ENCODE measurements at regions not wholly inside any gene's neighbourhood (a gene's known extent, or its start where the extent isn't known, plus 50 kb on each side); places are given as distances from the start of the nearest gene placed in this dataset.

DNA sequence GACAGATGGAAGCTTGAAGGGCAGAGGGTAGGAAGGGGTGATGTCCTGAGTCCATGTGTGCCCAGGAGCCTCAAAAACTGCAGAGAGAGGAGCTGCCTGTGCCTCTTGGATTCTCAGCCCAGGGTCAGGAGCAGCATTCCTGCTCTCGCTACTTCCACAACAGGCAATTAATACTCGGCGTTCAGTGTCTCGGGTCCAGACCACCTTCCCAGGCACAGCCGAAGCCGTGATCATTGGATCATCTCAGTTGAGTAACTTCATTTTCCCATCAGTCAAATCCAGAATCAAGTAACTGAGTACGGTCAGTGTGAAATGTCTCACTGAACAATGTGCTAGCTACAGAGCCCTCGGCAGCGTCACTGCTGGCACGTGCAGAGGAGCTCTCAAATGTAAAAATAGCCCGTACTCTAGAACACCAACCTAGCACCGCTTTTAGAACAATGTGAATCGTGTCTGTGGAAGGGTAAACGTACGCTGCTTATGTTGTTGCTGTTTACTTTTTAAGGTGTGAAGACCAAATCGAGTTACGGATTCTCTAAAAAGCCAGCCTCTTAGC is 63.5 kb upstream of the IRX4 start:
- Mint-ChIP-seq H3K9me3 (peaks cover 0 to 12% (median 3%) of the 10 kb centered on the region in 7 donors), H3K4me1 (peaks cover 0 to 3% (median 0%) of the 10 kb centered on the region in 3 donors), H3K27me3 (peaks cover 18 to 38% (median 31%) of the 10 kb centered on the region in 3 donors), H3K27ac (no peak overlapping the region), H3K36me3 (no peaks in the 10 kb centered on the region), H3K4me3 (no peak overlapping the region)
- ATAC-seq (ENCODE audit: low read depth in 2 of 2) (no peak), DNase-seq (no peak)

DNA sequence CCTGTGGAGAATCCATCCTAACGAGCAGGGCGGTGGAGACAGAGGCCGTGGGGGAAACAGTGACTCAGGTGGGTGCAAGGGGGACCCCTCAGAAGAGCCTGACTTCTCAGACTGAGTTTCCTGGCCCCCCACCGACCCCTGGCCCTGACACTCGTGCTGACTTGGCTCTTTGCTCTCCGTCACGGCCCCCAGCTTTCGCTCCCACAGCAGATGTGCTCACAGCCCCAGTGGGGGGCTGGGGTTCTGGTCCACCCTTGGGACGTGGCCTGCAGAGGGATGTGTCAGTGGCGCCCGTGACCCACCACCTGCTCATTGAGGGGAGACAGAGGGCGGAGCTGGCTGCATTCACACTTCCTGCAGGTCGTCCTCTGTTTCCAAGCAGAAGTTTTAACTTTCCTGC is 62.9 kb upstream of the IRX4 start:
- Mint-ChIP-seq H3K36me3 (no peaks in the 10 kb centered on the region), H3K27ac (no peak overlapping the region), H3K4me3 (no peak overlapping the region), H3K4me1 (peaks cover 0 to 3% (median 0%) of the 10 kb centered on the region in 3 donors), H3K27me3 (peaks cover 15 to 33% (median 27%) of the 10 kb centered on the region in 3 donors), H3K9me3 (peaks cover 0 to 12% (median 3%) of the 10 kb centered on the region in 7 donors)
- ATAC-seq (ENCODE audit: low read depth in 2 of 2) (no peak), DNase-seq (no peak)

DNA sequence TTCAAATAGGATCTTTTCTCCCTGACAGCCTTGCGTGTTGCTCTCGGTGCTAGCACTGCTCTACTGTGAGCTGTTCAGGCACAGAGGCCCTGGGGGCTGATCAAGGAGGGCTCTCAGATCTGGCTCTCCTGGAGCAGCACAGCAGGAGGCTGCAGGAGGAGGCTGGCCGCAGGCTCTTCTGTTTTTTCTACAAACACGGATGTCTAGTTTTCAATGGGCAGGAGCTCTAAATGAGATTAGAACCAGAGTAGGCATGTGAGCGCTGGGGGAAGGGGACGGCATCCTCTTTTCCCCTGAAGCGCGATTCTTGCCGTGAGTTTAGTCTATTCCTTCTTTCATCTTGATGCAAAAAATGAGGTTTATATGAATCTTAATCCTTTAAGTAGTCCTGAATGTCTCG is 61.7 kb upstream of the IRX4 start:
- no peaks in the 10 kb centered on the region for H3K4me1 Mint-ChIP-seq
- no peak for DNase-seq
- H3K27me3 Mint-ChIP-seq, result peaks cover 11 to 25% (median 24%) of the 10 kb centered on the region in 3 donors
- H3K9me3 Mint-ChIP-seq, result peaks cover 0 to 12% (median 3%) of the 10 kb centered on the region in 7 donors
- no peak for ATAC-seq (ENCODE audit: low read depth in 2 of 2)
- no peaks in the 10 kb centered on the region for H3K36me3 Mint-ChIP-seq
- peak overlapping the region in 1 of 8 donors; percentile 22 for H3K4me3 Mint-ChIP-seq
- peak overlapping the region in 1 of 6 donors; percentile 68 for H3K27ac Mint-ChIP-seq

DNA sequence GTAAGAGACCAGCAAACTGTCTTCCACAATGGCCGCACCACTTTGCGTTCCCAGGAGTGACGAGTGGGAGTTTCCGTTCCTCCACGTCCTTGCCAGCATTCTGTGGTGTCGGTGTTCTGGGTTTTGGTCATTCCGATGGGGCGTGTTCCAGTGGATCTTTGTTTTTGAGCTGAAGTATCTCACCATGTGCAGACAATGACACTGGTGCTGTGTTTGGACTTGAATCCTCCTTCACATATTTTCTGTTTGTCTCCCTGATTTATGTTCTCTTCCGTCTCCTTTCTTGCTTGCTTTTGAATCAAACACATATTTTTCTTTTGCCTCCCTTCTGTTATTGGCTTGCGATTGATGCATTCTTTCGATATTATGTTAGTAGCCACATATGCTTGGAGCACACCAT is 60.8 kb upstream of the IRX4 start:
- no peak for ATAC-seq (ENCODE audit: low read depth in 2 of 2)
- Mint-ChIP-seq H3K36me3 (no peaks in the 10 kb centered on the region), H3K9me3 (peaks cover 0 to 12% (median 3%) of the 10 kb centered on the region in 7 donors), H3K4me1 (no peaks in the 10 kb centered on the region), H3K27ac (no peak overlapping the region), H3K27me3 (peaks cover 10 to 25% (median 24%) of the 10 kb centered on the region in 3 donors), H3K4me3 (no peak overlapping the region)
- DNase-seq, result no peak

DNA sequence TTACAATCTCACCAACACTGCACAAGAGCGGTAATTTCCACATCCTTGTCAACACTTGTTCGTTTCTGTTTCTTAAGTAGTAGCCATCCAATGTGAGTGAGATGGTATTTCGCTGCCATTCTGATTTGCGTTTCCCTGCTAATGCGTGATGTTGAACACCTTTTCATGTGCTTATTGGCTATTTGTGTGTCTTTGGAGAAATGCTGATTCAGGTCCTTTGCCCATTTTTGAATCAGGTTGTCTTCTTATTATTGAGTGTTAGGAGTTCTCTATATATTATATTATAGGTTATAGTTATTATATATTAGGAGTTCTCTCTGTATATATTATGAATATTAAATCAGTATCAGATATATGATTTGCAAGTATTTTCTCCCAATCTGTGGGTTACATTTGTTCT is 59.9 kb upstream of the IRX4 start:
- Mint-ChIP-seq H3K4me1 (no peaks in the 10 kb centered on the region), H3K27ac (no peak overlapping the region), H3K4me3 (no peak overlapping the region)

DNA sequence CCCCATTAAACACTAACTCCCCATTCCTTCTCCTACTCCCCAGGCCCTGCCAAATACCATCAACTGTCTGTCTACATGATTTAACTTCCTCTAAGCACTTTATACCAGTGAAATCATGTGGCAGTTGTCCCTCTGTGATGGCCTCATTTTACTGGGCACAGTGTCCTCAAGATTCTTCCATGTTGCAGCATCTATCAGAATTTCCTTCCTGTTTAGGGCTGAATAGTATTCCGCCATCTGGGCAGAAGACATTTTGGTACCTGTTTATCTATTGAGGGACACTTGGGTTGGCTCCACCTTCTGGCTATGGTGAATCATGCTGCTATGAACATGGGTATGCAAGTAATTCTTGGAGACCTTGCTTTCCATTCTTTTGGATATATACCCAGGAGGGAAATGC is 59.4 kb upstream of the IRX4 start:
- Mint-ChIP-seq H3K4me1 (no peaks in the 10 kb centered on the region), H3K9me3 (peaks cover 0 to 12% (median 3%) of the 10 kb centered on the region in 7 donors), H3K4me3 (no peak overlapping the region), H3K36me3 (no peaks in the 10 kb centered on the region), H3K27me3 (peaks cover 7 to 32% (median 20%) of the 10 kb centered on the region in 3 donors), H3K27ac (no peak overlapping the region)
- DNase-seq (no peak), ATAC-seq (ENCODE audit: low read depth in 2 of 2) (no peak)

More for the DNA sequence above, 59.9 kb upstream of the IRX4 start:
- DNase-seq (no peak), ATAC-seq (ENCODE audit: low read depth in 2 of 2) (no peak)
- Mint-ChIP-seq H3K9me3 (peaks cover 0 to 12% (median 3%) of the 10 kb centered on the region in 7 donors), H3K36me3 (no peaks in the 10 kb centered on the region), H3K27me3 (peaks cover 7 to 28% (median 24%) of the 10 kb centered on the region in 3 donors)

DNA sequence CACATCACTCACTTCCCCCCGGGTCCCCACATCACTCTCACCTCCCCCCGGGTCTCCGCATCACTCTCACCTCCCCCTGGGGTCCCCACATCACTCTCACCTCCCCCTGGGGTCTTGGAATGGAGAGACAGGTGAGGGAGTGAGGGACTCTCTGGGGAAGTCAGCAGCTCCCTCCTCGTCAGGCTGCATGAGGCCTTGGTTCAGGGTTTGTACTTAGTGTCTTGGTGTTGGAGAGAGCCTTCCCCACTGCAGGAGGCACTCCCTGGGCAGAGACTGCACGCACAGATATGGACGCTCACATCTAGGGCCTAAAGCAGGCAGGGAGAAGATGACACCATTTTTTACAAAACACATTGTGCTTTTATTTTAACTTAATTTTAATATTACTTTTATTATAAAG is 56.5 kb upstream of the IRX4 start:
- no peaks in the 10 kb centered on the region for H3K4me1 Mint-ChIP-seq
- ATAC-seq (ENCODE audit: low read depth in 2 of 2) (no peak), DNase-seq (no peak)
- peaks cover 8 to 45% (median 19%) of the 10 kb centered on the region in 3 donors for H3K27me3 Mint-ChIP-seq
- no peak overlapping the region for H3K27ac Mint-ChIP-seq
- no peak overlapping the region for H3K4me3 Mint-ChIP-seq
- peaks cover 0 to 12% (median 3%) of the 10 kb centered on the region in 7 donors for H3K9me3 Mint-ChIP-seq
- no peaks in the 10 kb centered on the region for H3K36me3 Mint-ChIP-seq

DNA sequence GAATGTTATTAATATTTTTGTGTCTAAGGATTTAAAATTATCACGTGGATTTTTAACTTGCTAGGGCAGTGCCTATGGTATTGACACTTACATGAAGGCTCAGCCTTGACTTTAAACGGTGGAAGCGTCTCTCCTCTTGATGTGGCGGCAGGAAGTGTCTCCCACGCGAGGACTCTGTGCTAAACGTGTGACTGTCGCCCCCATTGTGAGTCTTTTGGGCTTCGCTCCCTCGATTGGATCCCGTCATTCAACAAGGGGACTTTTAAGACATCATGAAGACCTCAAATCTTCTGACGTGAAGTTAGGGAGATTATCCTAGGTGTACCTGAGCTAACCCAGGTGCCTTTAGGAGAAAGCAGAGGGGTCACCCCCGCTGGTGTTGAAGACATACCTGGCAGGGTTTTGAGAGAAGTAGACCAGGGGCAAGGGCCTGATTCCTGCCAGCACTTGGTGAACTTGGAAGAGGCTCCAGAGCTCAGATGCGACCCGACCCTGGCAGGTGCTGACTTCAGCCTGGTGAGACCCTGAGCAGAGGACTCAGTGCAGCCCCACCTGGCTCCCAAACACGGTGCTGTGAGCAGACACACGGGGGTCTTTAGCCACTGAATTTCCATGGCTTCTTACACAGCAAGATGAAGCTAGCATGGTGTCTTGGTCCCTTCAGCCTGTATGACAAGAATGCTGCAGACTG is 55.7 kb upstream of the IRX4 start:
- H3K4me1 Mint-ChIP-seq, result no peaks in the 10 kb centered on the region
- ATAC-seq (ENCODE audit: low read depth in 2 of 2) (no peak), DNase-seq (no peak)
- no peaks in the 10 kb centered on the region for H3K36me3 Mint-ChIP-seq
- H3K9me3 Mint-ChIP-seq, result peaks cover 0 to 7% (median 2%) of the 10 kb centered on the region in 7 donors
- no peak overlapping the region for H3K4me3 Mint-ChIP-seq
- H3K27ac Mint-ChIP-seq, result no peak overlapping the region
- H3K27me3 Mint-ChIP-seq, result peaks cover 9 to 45% (median 11%) of the 10 kb centered on the region in 3 donors

DNA sequence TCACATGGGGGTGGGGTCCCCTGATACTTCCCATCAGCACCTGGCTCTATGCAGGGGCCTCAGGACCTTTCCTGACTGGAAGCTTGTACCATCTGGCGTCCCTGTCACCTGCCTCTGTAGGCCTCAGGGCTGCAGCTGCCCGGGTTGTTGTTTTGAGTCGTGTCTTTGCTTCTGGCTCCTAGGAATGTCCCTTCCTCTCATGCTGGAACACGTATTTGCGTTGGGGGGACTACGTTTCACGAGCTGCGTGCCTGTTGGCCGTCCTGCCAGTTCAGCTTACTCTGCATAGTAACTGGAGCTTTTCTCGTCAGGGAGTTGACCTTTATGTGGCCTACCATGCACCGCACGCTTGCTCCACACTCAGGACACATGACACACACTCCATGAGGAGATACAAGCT is 54.9 kb upstream of the IRX4 start:
- Mint-ChIP-seq H3K4me3 (no peak overlapping the region), H3K27me3 (peaks cover 8 to 48% (median 14%) of the 10 kb centered on the region in 3 donors), H3K27ac (no peak overlapping the region), H3K9me3 (peaks cover 0 to 3% (median 2%) of the 10 kb centered on the region in 7 donors), H3K4me1 (no peaks in the 10 kb centered on the region), H3K36me3 (no peaks in the 10 kb centered on the region)
- ATAC-seq (ENCODE audit: low read depth in 2 of 2) (no peak), DNase-seq (no peak)

DNA sequence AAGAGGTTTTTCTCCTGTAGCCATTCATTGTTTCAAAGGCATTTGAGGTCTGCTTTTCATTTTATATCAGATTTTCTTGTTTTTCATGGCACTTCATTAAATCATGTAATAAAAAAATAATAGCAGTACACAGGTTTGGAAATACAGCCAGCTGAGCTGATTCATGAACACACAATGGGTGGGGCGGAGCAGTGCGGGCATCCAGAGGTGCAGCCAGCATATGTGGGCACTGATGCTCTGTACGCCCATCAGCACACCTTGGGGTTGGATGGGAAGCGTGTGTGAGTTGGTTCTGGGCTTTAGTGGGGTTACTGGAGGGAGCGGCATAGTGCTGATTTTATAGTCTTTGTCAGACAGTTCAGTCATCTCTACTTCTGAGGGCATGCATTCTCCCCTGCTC is 54.2 kb upstream of the IRX4 start:
- DNase-seq, result no peak
- H3K4me3 Mint-ChIP-seq, result no peak overlapping the region
- H3K36me3 Mint-ChIP-seq, result no peaks in the 10 kb centered on the region
- peaks cover 8 to 41% (median 14%) of the 10 kb centered on the region in 3 donors for H3K27me3 Mint-ChIP-seq
- peaks cover 0 to under 1% (median 0%) of the 10 kb centered on the region in 7 donors for H3K9me3 Mint-ChIP-seq
- no peak for ATAC-seq (ENCODE audit: low read depth in 2 of 2)
- no peaks in the 10 kb centered on the region for H3K4me1 Mint-ChIP-seq
- no peak overlapping the region for H3K27ac Mint-ChIP-seq

DNA sequence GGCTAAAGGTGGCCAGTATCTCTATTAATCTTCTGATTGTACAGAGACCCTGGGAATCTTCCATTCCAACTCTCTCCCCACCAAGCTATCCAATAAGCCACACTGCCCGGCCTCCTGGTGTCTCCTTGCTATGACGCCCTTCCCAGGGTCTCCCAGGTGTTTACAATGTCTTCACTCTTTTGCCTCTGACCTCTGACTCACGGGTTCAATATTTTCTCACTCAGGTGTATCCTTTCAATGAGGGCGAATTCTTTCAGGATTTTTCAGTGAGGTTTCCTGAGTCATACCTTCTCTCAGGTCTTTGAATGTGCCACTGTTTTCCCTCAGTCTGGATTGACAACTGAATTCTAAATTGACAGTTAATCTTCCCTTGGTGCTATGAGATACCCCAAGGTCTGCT is 53.7 kb upstream of the IRX4 start:
- H3K27ac Mint-ChIP-seq, result no peak overlapping the region
- no peak overlapping the region for H3K4me3 Mint-ChIP-seq
- H3K27me3 Mint-ChIP-seq, result peaks cover 8 to 39% (median 14%) of the 10 kb centered on the region in 3 donors
- H3K36me3 Mint-ChIP-seq, result no peaks in the 10 kb centered on the region
- H3K9me3 Mint-ChIP-seq, result no peaks in the 10 kb centered on the region
- DNase-seq, result no peak
- ATAC-seq (ENCODE audit: low read depth in 2 of 2), result no peak
- H3K4me1 Mint-ChIP-seq, result no peaks in the 10 kb centered on the region

DNA sequence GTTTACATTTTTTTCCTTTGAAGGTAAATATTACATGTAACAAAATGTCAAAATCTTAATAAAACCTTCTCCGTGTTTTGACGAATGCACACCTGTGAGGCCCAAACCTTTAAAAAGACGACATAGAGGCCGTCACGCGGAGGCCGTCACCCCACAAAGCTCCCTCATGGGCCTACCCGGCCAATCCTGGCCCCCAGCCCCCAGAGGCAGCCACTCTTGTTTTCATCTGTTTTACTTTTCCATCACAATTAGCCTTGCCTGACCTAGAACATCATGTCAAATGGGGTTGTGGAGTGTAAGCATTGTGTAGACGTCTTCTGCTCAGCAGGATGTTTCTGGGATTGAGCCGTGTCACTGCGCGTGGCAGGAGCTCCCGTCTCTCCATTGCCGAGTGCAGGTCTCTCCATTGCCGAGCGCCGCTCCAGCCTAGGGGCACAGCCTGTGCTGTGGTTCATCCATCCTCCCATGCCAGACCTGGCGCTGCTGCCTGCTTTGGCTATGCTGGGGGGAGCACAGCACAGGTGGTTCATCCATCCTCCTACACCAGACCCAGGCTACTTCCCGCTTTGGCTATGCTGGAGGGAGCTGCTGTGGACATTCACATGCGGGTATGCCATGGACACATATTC is 52.2 kb upstream of the IRX4 start:
- Mint-ChIP-seq H3K4me3 (no peak overlapping the region), H3K9me3 (no peaks in the 10 kb centered on the region), H3K27ac (no peak overlapping the region), H3K4me1 (no peaks in the 10 kb centered on the region), H3K36me3 (no peaks in the 10 kb centered on the region), H3K27me3 (peaks cover 8 to 39% (median 14%) of the 10 kb centered on the region in 3 donors)
- no peak for DNase-seq
- no peak for ATAC-seq (ENCODE audit: low read depth in 2 of 2)

DNA sequence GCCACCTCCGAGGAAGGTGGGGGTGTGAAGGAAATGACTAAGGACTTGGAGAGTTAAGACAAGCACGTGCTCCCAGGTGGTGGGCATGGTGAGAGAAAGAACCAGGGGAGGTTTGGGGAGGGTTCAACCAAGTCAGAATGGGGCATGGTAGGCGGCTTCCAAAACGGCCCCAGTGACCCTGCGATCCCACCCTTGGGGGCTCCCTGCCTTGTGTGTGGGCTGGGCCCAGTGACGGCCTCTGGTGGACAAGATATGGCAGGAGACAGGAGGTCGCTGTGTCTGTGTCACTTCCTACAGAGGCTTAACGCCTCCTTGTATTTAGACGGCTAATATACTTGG is 51.3 kb upstream of the IRX4 start:
- DNase-seq (no peak), ATAC-seq (ENCODE audit: low read depth in 2 of 2) (no peak)
- H3K36me3 Mint-ChIP-seq, result no peaks in the 10 kb centered on the region
- no peaks in the 10 kb centered on the region for H3K4me1 Mint-ChIP-seq
- no peak overlapping the region for H3K27ac Mint-ChIP-seq
- no peak overlapping the region for H3K4me3 Mint-ChIP-seq
- H3K9me3 Mint-ChIP-seq, result no peaks in the 10 kb centered on the region
- peaks cover 8 to 39% (median 14%) of the 10 kb centered on the region in 3 donors for H3K27me3 Mint-ChIP-seq
